GM18868 (cell line): ENCODE measurements at regions not wholly inside any gene's neighbourhood (a gene's known extent, or its start where the extent isn't known, plus 50 kb on each side); places are given as distances from the start of the nearest gene placed in this dataset.
"Not testable (repeated sequence)": the region's sequence is repeated elsewhere in the genome, so short reads cannot be mapped to it uniquely, and the experiment has no call there.

Experiments used
- ATAC-seq: cut with Tn5 transposase; IDR thresholded peaks from one replicate; pipeline ENCODE4 v1.9.1; 2021; ENCODE audit warnings: mild to moderate bottlenecking, moderate library complexity; ENCODE audit not compliant: unreplicated experiment

DNA sequence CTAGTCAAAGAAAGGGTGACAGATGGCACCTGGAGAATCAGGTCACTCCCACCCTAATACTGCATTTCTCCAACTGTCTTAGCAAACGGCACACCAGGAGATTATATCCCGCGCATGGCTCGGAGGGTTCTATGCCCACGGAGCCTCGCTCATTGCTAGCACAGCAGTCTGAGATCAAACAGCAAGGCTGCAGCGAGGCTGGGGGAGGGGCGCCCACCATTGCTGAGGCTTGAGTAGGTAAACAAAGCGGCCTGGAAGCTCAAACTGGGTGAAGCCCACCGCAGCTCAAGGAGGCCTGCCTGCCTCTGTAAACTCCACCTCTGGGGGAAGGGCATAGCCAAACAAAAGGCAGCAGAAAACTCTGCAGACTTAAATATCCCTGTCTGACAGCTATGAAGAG is 268.1 kb upstream of the GRM3 start:
- not testable (repeated sequence) for ATAC-seq

DNA sequence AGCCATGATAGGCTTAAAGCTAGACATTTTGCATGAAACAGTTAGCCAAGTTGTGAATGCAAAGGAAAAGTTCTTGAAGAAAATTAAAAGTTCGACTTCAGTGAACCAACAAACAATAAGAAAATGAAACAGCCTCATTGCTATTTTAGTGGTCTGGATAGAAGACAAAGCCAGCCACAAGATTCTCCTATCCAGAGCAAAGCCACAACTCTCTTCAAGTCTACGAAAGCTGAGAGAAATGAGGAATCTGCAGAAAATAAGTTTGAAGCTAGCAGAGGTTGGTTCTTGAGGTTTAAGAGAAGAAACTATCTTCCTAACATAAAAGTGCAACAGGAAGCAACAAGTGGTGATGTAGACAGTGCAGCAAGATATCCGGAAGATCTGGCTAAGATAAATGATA is 271.4 kb upstream of the GRM3 start:
- ATAC-seq = no peak

DNA sequence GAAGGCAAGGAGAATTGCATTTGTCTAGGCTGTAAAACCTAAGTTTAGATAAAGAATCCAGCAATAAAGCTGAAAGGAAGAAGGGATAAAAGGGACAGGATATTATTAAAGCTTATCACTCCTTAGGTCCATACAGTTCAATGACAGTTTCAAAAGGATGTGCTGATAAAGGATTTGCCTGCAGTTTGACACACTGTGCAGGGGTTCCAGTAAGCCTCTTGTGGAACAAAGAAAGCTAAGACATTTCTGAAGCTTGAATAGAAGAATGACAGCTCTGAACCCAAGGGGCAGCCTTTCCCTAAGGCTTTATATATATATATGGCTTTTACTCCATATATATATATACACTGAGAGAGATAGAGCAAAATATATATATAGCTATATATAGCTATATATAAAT is 276.8 kb upstream of the GRM3 start:
- ATAC-seq = no peak

DNA sequence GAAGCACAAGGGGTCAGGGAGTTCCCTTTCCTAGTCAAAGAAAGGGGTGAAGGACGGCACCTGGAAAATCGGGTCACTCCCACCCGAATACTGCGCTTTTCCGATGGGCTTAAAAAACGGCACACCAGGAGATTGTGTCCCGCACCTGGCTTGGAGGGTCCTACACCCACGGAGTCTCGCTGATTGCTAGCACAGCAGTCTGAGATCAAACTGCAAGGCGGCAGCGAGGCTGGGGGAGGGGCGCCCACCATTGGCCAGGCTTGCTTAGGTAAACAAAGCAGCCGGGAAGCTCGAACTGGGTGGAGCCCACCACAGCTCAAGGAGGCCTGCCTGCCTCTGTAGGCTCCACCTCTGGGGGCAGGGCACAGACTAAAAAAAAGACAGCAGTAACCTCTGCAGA is 303.3 kb upstream of the GRM3 start:
- ATAC-seq = not testable (repeated sequence)

DNA sequence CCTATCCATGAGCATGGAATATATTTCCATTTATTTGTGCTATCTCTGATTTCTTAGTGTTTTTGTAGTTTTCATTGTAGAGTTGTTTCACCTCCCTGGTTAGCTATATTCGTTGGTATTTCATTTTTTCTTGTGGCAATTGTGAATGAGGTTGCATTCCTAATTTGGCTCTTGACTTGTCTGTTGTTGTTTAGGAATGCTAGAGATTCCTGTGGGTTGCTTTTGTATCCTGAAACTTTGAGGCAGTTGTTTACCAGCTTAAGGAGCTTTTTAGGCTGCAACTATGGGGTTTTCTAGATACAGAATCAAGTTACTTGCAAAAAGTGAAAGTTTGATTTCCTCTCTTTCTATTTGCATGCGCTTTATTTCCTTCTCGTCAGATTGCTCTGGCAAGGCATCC is 304.7 kb upstream of the GRM3 start:
- no peak for ATAC-seq

DNA sequence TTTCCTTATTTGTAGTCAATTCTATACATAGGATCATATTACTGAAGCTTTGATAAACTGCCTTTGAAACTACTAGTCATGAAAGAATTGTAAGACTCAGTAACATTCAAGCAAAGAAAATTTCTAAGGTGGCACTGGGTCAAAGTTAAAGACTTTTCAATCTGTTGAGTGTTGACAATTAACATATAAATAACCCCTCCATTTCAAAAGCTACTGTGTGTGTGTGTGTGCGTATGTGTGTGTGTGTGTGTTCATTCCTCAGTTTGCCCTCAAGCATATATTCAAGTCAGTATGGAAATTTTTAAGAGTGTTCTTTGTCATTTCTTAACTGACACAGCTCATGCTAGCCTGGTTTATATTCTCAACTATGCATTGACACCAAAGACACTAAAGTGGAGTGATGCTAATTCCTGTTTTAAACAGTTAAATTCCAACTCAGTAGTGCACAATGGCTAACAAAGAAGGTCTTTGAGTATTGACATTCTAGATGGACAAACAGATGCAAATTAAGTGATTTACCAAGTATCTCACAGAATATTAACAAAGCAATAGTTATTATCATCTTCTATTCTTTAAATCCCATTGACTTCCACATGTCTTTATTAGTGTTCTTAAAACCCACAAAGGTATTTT is 314.8 kb upstream of the GRM3 start:
- no peak for ATAC-seq

DNA sequence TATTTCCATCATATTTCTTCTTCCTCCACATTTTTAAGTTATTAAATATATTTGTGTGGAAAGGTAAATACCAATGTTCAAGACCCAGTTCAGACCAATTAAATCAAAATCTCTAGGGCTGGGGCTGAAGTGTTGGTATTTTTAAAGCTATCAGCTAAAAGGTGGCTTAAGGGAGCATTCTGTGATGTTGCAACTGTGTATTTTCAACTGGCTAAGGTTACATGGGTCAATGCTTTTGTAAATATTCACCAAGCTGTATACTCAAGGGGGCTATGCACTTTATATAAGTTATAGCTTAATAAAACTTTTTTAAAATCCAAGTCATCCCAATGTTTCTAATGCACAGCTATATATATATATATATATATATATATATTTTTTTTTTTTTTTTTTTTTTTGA is 316.9 kb upstream of the GRM3 start:
- ATAC-seq = no peak

DNA sequence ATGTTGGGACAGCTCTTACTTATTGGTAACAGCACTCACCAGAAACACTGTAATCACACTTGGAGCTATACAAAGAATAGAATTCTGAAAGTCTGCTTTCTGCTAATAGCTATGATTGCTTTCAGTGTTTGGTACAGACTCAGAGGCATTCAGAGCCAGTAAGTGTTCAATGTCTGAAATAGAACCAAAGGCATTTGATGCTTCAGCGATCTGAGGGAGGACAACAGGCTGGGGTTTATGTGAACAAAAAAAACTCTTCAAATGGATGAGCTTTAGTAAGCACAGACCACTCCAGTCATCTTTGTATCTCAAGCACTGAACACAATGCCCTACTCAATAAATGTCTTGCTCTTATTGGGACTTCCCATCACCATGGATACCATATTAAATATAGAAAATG is 322.8 kb upstream of the GRM3 start:
- ATAC-seq = no peak

DNA sequence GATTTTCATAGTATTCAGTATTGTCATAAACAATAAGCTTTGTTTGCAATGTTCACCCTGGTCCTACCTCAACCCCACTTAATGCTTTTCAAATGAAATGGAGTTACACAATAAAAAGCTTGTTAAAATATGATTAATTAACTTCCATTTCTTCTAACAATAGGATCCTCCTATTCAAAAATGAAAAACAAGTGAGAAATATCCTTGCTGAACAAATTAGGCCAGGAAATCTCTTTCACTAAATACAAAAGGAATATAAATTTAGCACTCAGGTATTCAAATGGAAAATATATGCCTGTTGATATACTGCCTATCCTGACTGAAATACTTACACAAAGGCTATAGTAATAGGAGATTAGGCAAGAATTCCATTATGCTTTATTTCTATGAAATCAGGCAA is 323.4 kb upstream of the GRM3 start:
- no peak for ATAC-seq

DNA sequence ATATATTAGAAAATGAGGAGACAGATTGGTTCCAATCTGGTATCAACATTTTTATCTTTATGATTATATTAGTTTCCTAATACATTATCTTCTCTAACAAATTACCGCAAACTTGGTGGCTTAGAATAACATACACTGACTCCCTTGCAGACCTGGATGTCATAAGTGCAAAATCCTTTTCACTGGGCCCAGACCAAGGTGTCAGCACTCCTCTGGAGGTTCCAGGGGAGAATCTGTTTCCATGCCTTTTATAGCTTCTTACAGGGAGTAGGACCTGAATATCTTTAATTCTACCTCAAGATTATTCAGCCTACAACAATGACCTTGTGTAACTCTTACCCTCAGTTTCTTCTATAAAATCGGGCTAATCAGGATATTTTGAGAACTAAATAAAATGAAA is 329.9 kb upstream of the GRM3 start:
- no peak for ATAC-seq

DNA sequence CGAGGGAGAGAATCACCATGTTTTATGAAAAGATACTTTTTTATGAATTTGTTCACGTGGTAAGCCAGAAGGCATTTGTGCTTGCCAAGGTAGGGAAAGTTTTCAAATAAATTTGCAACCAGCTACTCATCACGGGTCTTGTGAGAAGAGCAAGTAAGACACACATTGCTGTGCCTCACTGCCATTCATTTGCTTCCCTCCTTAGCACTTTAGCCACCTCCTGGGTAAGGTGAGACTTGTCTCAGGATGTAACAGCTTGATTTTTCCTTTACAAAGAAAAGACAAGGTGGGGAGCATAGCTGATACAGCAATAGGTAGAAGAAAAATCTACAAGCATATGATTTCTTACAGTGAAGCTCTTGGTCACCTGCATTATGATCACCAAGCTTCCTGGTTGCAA is 342.4 kb upstream of the GRM3 start:
- no peak for ATAC-seq

DNA sequence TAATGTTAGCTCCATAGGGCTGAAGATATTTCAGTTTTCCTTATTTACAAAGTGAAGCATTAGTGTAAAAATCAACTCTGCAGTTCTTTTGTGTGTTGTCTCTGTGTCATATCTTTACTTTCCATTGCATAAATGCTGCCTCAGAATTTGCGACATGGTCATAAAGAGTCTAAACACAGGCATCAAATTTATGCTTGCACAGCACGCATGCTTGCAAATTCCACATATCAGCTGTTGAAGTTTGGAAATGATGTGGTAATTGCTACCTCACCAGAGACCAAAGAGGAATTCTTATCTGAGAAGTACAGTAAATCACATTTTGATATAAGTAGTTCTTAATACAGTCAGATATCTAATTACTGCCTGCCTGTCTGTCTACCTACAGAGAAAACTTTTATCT is 348.2 kb upstream of the GRM3 start:
- no peak for ATAC-seq

DNA sequence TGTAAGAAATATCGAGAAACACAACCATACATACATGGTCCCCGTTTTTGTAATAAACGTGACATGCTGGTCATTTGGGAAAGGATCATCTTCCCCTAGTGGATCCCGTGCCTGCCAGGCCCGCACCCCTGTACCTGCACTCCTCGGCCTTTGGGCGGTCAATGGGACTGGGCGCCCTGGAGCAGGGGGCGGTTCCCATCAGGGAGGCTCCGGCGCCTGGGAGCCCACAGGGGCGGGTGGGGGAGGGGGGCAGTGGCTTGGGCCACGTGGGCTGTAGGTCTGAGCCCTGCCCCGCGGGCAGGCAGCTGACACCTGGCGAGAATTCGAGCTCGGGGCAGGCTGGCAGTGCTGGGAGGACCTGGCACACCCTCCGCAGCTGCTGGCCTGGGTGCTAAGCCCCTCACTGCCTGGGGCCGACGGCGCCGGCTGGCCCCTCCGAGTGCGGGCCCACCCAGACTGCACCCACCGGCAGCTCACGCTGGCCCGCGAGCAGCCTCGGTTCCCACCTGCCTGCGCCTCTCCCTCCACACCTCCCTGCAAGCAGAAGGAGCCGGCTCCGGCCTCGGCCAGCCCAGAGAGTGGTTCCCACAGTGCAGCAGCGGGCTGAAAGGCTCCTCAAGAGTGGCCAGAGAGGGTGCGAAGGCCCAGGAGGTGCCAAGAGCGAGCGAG is 361.6 kb upstream of the GRM3 start:
- no peak for ATAC-seq

DNA sequence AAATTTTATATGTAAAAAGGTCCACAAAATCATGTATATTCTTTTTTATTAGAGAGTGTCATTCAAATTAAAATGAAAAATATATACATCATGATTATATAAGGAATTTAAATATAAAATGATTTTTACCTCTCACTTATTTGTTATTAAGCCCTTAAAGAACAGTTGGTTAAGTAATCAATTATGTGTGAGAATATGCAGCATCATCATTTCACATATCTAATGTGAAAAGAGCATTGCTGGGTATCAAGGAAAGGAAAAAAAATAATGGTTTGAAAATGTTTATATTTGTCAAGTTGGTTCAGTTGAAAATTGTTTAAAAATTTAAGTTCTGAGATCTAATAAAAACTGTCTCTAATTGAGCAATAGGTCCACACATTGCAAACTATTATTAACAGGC is 363.6 kb upstream of the GRM3 start:
- no peak for ATAC-seq

DNA sequence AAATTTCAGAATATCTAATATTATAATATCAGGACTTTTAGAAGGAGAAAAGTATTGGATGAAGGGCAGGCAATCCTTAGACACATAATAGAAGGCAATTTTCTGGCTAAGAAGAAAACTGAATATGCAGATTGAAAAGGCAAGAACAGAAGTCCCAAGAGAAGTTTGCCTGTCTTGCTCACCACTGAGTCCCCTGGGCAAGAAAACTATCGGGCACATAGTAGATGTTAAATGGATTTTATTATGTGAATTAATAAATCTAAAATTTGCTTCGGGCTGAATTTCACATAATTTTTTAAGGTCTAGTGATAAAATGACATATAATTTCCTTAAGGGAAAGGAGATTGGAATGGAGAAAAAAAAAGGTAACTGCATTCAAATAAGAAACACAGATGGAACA is 380.9 kb upstream of the GRM3 start:
- no peak for ATAC-seq

DNA sequence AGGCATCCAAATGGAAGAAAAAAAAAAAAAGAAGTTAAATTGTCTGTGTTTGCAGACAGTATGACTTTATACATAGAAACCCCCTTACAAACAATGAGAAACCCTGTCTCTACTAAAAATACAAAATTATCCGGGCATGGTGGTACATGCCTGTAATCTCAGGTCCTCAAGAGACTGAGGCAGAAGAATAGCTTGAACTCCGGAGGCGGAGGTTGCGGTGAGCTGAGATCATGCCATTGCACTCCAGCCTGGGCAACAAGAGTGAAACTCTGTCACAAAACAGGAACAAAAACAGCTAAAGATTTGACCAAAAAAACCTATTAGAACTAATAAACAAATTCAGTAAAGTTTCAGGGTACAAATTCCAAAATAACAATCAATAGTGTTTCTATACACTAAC is 385.8 kb upstream of the GRM3 start:
- ATAC-seq = no peak

DNA sequence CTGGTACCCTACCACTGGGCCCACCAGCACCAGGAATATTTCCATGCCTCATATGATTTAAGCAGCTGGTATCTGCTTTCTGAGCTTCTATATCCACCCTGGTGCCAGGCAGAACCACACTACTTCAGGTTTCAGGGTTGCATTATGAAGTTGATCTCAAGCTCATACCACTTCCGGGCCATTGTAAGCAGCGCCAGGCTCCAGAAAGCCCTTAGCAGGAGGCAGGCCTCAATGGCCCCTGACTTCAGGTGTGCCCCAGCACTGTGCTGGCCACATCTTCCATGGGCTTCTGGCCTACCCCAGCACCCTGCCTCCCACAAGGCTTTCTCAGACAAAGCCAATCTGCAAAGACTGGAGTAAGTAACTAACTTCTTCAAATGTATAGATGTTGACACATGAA is 391.3 kb upstream of the GRM3 start:
- no peak for ATAC-seq

DNA sequence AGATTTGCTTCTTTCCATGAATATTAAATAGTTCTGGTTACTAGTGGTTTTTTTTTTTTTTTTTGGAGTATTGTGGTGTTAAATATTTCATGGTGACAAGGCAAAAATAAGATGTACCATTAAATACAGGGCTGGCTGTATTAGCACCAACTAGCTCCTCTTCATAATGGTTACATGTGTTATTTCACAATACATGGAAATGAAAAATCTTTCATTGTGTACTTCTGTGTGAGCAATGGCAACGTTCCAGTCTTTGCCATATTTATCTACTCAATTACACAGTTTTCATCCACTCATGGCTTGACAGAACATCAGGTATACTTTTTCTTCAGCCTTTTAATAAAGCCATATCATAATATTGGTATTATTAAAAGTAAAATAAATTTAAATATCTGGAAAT is 394.7 kb upstream of the GRM3 start:
- no peak for ATAC-seq

DNA sequence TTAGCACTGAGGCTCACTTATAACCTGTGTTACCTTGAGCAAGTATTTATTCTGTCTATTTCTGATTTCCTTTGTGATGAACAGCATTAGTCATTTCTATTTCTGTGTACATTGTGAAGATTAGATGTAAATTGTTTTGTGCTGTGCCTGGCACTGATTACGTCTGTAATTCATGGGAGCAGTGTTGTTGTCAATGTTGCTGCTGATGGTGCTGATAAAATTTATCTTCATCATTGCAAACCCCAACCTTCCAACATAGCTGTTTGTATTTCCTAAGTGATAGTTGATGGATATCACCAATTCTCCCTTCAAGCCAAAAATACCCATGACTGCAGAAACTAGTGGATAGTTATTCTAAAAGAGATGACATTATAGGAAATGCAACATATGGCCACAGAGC is 400.5 kb upstream of the GRM3 start:
- no peak for ATAC-seq

DNA sequence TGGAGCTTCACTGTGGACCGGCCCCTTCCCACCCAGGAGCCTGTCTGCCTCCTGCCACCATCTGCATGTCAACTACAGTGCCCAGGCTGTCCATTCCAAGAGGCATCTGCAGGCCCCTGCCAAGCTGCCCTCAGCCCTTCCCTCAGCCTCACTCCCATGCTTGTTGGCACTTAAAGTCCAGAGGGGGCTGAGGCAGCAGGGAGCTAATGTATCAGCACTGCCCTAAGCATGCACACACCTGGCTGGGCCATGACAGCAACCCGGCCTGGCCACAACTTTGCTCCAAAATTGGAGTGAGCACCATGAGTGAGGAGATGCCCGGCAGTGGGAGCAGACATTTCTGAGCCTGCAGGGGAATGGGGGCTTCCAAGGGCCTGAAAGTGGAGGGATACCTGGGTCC is 417.5 kb upstream of the GRM3 start:
- no peak for ATAC-seq

DNA sequence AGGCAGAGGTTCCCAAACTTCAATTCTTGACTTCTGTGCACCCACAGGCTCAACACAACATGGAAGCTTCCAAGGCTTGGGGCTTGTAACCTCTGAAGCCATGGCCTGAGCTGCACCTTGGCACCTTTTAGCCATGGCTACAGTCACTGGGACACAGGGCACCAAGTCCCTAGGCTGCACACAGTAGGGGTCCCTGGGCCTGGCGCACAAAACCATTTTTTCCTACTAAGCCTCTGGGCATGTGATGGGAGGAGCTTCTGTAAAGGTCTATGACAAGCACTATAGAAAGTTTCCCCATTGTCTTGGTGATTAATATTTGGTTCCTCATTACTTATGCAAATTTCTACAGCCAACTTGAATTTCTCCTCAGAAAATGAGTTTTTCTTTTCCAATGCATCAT is 420.9 kb upstream of the GRM3 start:
- no peak for ATAC-seq

DNA sequence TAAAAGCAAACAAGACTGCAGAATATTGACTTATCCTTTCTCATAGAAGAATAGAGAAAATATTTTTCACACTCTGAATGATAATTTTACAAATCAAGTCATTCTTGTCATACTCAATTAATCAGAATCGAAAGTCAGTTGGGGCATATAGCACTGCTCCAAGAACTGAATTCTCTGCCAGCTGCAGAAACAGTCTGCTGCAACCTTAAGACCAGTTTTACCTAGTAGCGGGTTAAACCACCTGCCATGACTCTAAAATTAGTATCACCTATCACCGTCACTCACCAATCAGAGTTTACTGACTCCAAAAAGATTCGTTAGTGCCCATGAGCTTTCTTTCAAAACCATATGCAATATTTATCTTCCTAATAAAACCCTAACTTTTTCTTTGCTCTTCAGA is 429.0 kb upstream of the GRM3 start:
- no peak for ATAC-seq

DNA sequence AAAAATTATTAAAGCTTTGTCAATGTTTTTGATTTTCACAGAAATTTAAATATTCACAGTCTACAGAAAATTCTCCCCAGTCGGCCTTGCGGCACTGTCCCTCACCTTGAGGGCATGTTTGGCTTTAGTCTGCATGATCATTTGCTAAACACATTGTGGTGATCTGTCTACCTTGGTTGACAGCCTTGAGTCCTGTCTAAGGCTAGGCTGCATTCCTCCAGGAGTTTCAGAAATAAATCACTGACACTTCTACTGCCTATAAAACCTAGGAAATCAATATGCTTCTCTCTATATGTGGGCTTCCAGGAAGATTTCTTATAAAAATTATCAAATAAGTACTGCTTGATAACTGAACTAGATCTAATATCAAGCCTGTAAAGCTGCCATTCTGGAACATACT is 430.7 kb upstream of the GRM3 start:
- no peak for ATAC-seq
